Heart right ventricle (tissue), 16 donors: ENCODE measurements at regions not wholly inside any gene's neighbourhood (a gene's known extent, or its start where the extent isn't known, plus 50 kb on each side); places are given as distances from the start of the nearest gene placed in this dataset.

Experiments
- ATAC-seq, 8 donors: fragments of 200-7000 bp; cut with Tn5 transposase; one replicate each; pipeline ENCODE4 v1.9.1; 2020; ENCODE audit warnings: mild to moderate bottlenecking in 8 of 8, moderate library complexity in 8 of 8, moderate number of reproducible peaks in 1 of 8
- DNase-seq, 2 donors: peaks; one replicate each; pipeline ENCODE4 v3.0.0-alpha.2; 2020
- H3K27ac ChIP-seq, 10 donors: fragments of 200-600 bp; sonication (generic) in 2 of 10; one replicate each; pipeline versions ENCODE4 v1.5.0 to v1.8.0; 2020 to 2022; ENCODE audit warnings: mild to moderate bottlenecking in 3 of 10
- H3K27me3 ChIP-seq, 7 donors: fragments of 200-600 bp; one replicate each; pipeline ENCODE4 v1.8.0; 2021 to 2022; ENCODE audit warnings: mild to moderate bottlenecking in 2 of 7
- H3K36me3 ChIP-seq, 9 donors: fragments of 200-600 bp; sonication (generic) in 1 of 9; one replicate each; pipeline versions ENCODE4 v1.5.0 to v1.8.0; 2020 to 2022; ENCODE audit warnings: mild to moderate bottlenecking in 2 of 9
- H3K4me1 ChIP-seq, 9 donors: fragments of 200-600 bp; sonication (generic) in 1 of 9; one replicate each; pipeline versions ENCODE4 v1.5.0 to v1.8.0; 2020 to 2022; ENCODE audit warnings: mild to moderate bottlenecking in 4 of 9
- H3K4me3 ChIP-seq, 10 donors: fragments of 200-600 bp; sonication (generic) in 2 of 10; one replicate each; pipeline versions ENCODE4 v1.5.0 to v1.8.0; 2020 to 2022; ENCODE audit warnings: mild to moderate bottlenecking in 7 of 10, moderate library complexity in 2 of 10
- H3K9me3 ChIP-seq, 11 donors: fragments of 200-600 bp in 10 of 11; sonication (generic) in 2 of 11; one replicate each; pipeline versions ENCODE4 v1.5.0 to v1.8.0; 2013 to 2022; ENCODE audit warnings: mild to moderate bottlenecking in 2 of 11, control low read depth in 1 of 11, moderate library complexity in 1 of 11
- CTCF ChIP-seq, 9 donors: fragments of 200-600 bp; sonication (generic) in 2 of 9; IDR thresholded peaks; one replicate each; pipeline versions ENCODE4 v1.5.0 to v1.8.0; 2021 to 2022; ENCODE audit warnings: antibody characterized with exemption in 9 of 9, mild to moderate bottlenecking in 5 of 9, moderate library complexity in 1 of 9
- WGBS, 2 donors: extraction: QIAGEN DNeasy Blood & Tissue Kit; methylation state at CpG; one replicate each; pipeline ENCODE4 v1.1.7; 2013; ENCODE audit warnings: inconsistent platforms in 1 of 2; 5-methylcytosine and 5-hydroxymethylcytosine counted together
- intact Hi-C, 10 donors: fragments of 100-400 bp; cut with DNase I; formaldehyde crosslinking; loops; one replicate each; pipeline versions ENCODE4 v1.11.1 to v1.14.2; 2022
- donor health status: Arrhythmogenic right ventricular cardiomyopathy.
- donor health status: ischemic (EF 13 %, LVEDD 7.1; RV severe dilation, severe dysfunction).
- donor health status: healthy with polysubstance abuse.
- donor health status: DM: no; HTN: yes; CAD: no.
- donor health status: DM: no; HTN: no; CAD: no.
- donor health status: ischemic (EF 25% LVEDD 6.9; RV normal size, moderate dysfunction).
- donor health status: ischemic (EF 25% LVEDD 5.7; RV mildly dilated, moderate dysfunction).
- donor health status: healthy.
- donor health status: DM: yes; HTN: yes; CAD: no.
- donor health status: Ischemic cardiomyopathy.
- donor health status: ischemic (EF 35%, LVEDD 5.7; RV mildly dilated, moderate dysfunction).
- donor health status: nonischemic (EF 11% LVEDD 7.7; RV severe dilation, severe dysfunction).
- donor health status: DM: yes; HTN: yes; CAD: no.
- donor health status: PGD.
- donor health status: ischemic (EF 29% LVEDD 5.4; RV normal size, mild dysfunction).
- donor health status: nonischemic (EF 23%, LVEDD 6.1; RV moderate dilation, normal function).

GRCh38 chr6:16911088-16911487 is 149.8 kb upstream of the ATXN1 start:
- Histone ChIP-seq H3K36me3 (no peaks in the 10 kb centered on the region), H3K27ac (no peak overlapping the region), H3K9me3 (peaks cover 0 to 35% (median 17%) of the 10 kb centered on the region in 11 donors), H3K4me3 (no peak overlapping the region), H3K4me1 (no peaks in the 10 kb centered on the region), H3K27me3 (no peaks in the 10 kb centered on the region)
- intact Hi-C loops, result no loop called here
- ATAC-seq, result no peak
- no peak for DNase-seq
- no peak for TF ChIP-seq CTCF (IDR thresholded peaks at IDR 0.05)
- 83 to 91% methylated on average over 3 of the region's 3 CpGs for whole genome bisulfite sequencing, 2 donors

- ATAC-seq (no peak), DNase-seq (no peak)
- peaks cover 0 to 34% (median 17%) of the 10 kb centered on the region in 11 donors for H3K9me3 ChIP-seq
- WGBS, 2 donors, result 78 to 84% methylated on average over 4 of the region's 4 CpGs
- no peaks in the 10 kb centered on the region for H3K4me1 ChIP-seq
- no peaks in the 10 kb centered on the region for H3K27me3 ChIP-seq
- intact Hi-C loops, result no loop called here
- no peaks in the 10 kb centered on the region for H3K36me3 ChIP-seq
- no peak overlapping the region for H3K4me3 ChIP-seq
- no peak for TF ChIP-seq CTCF (IDR thresholded peaks at IDR 0.05)
- H3K27ac ChIP-seq, result no peak overlapping the region
These were observed 148.5 kb upstream of the ATXN1 start for GRCh38 chr6:16909658-16910360.

GRCh38 chr6:16907991-16908390 is 146.7 kb upstream of the ATXN1 start:
- no peak for TF ChIP-seq CTCF (IDR thresholded peaks at IDR 0.05)
- Histone ChIP-seq H3K4me1 (peaks cover 0 to 10% (median 0%) of the 10 kb centered on the region in 9 donors), H3K36me3 (no peaks in the 10 kb centered on the region), H3K27me3 (no peaks in the 10 kb centered on the region), H3K27ac (no peak overlapping the region), H3K4me3 (no peak overlapping the region), H3K9me3 (peaks cover 0 to 17% (median 2%) of the 10 kb centered on the region in 11 donors)
- DNase-seq, result no peak
- intact Hi-C loops, result no loop called here
- 92 to 93% methylated on average over 1 of the region's 1 CpG for WGBS, 2 donors
- ATAC-seq, result no peak

GRCh38 chr6:16904957-16905356 is 143.7 kb upstream of the ATXN1 start:
- Histone ChIP-seq H3K27ac (no peak overlapping the region), H3K4me3 (no peak overlapping the region), H3K36me3 (no peaks in the 10 kb centered on the region), H3K4me1 (peaks cover 0 to 30% (median 0%) of the 10 kb centered on the region in 9 donors), H3K27me3 (no peaks in the 10 kb centered on the region), H3K9me3 (no peaks in the 10 kb centered on the region)
- no peak for TF ChIP-seq CTCF (IDR thresholded peaks at IDR 0.05)
- no peak for DNase-seq
- 83 to 84% methylated on average over 6 of the region's 6 CpGs for WGBS, 2 donors
- intact Hi-C loops, result no loop called here
- no peak for ATAC-seq
